HG03354 (cell line): ENCODE measurements at regions not wholly inside any gene's neighbourhood (a gene's known extent, or its start where the extent isn't known, plus 50 kb on each side); places are given as distances from the start of the nearest gene placed in this dataset.
"Not testable (repeated sequence)": the region's sequence is repeated elsewhere in the genome, so short reads cannot be mapped to it uniquely, and the experiment has no call there.

ENCODE experiments used
- ATAC-seq: cut with Tn5 transposase; IDR thresholded peaks from one replicate; pipeline ENCODE4 v1.9.1; 2021; ENCODE audit warnings: mild to moderate bottlenecking; ENCODE audit not compliant: unreplicated experiment, poor library complexity, severe bottlenecking

GRCh38 chr3:130800829-130801228, 54.2 kb upstream of the PIK3R4 start:
- no peak for ATAC-seq

- ATAC-seq = no peak
These were observed 54.8 kb upstream of the PIK3R4 start for GRCh38 chr3:130801473-130801872.

GRCh38 chr3:130811557-130811956, 64.9 kb upstream of the PIK3R4 start:
- no peak for ATAC-seq

GRCh38 chr3:130814691-130815472, 68.3 kb upstream of the PIK3R4 start:
- no peak for ATAC-seq

- ATAC-seq = no peak
These were observed 70.2 kb upstream of the PIK3R4 start for GRCh38 chr3:130816561-130817445.

GRCh38 chr3:130818066-130818465, 71.4 kb upstream of the PIK3R4 start:
- ATAC-seq = not testable (repeated sequence)

- no peak for ATAC-seq
These were observed 72.9 kb upstream of the ATP2C1 start for GRCh38 chr3:130820976-130821375.

- no peak for ATAC-seq
These were observed 72.1 kb upstream of the ATP2C1 start for GRCh38 chr3:130821806-130822205.

- no peak for ATAC-seq
These were observed 70.5 kb upstream of the ATP2C1 start for GRCh38 chr3:130823241-130823884.

GRCh38 chr3:130823996-130824395, 69.9 kb upstream of the ATP2C1 start:
- no peak for ATAC-seq

- no peak for ATAC-seq
These were observed 68.1 kb upstream of the ATP2C1 start for GRCh38 chr3:130825762-130826299.

- ATAC-seq = no peak
These were observed 67.2 kb upstream of the ATP2C1 start for GRCh38 chr3:130826516-130827182.

GRCh38 chr3:130827486-130827885, 66.4 kb upstream of the ATP2C1 start:
- no peak for ATAC-seq

- no peak for ATAC-seq
These were observed 64.6 kb upstream of the ATP2C1 start for GRCh38 chr3:130828948-130829947.

- no peak for ATAC-seq
These were observed 62.0 kb upstream of the ATP2C1 start for GRCh38 chr3:130831719-130832400.

GRCh38 chr3:130832401-130832746, 61.5 kb upstream of the ATP2C1 start:
- not testable (repeated sequence) for ATAC-seq

- no peak for ATAC-seq
These were observed 59.4 kb upstream of the ATP2C1 start for GRCh38 chr3:130834476-130834875.

- ATAC-seq = no peak
These were observed 58.4 kb upstream of the ATP2C1 start for GRCh38 chr3:130835483-130835882.
